ENCODE measurements at regions not wholly inside any gene's neighbourhood (a gene's known extent, or its start where the extent isn't known, plus 50 kb on each side); places are given as distances from the start of the nearest gene placed in this dataset.

DNA sequence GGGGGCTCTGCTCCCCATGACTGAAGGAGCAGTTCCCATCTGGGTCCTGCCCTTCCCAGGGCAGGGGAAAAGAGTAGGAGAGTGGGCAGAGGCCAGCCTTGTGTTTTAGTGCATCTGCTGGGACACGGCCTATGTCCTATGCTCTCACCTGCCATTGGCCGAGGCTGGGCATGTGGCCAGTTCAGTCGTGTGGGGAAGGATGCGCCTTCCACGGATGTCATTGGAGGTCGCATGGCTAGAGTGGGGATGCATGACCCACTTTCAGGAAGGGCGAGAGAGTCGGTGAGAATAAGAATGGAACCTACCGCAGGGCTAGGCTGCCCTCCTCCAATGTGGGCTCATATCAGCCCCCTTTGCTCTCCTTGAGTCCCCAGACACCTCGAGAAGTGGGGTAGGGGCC, 70.9 kb upstream of the HAAO start:
- no peak for DNase-seq (ENCODE audit: low read depth in 1 of 2, low spot score in 1 of 2)

DNA sequence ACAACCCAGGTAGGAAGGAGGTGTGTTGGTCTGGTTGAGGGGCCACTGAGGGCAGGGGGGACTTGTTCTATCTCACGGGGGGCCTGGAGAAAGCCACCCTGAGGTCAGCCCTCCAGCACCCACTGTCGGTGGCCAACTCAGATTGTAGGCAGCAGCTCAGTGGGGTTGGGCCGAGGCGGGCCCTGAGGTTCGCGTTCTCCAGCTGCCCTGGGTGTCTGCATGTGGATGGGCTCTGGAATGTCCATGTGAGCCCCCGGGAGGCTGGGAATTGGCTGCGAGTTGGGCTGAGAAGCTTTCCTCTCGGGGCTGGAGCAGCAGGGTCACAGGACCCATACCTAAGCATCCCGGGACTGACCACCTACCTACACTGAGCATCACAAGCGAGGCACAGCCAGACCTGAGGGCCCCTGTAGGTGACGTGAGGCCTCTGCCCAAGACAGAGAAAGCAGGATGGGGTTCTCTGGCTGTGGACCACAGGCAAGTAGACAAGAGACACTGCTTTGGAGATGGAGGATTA, 70.3 kb upstream of the HAAO start:
- DNase-seq (ENCODE audit: low read depth in 1 of 2, low spot score in 1 of 2): no peak

DNA sequence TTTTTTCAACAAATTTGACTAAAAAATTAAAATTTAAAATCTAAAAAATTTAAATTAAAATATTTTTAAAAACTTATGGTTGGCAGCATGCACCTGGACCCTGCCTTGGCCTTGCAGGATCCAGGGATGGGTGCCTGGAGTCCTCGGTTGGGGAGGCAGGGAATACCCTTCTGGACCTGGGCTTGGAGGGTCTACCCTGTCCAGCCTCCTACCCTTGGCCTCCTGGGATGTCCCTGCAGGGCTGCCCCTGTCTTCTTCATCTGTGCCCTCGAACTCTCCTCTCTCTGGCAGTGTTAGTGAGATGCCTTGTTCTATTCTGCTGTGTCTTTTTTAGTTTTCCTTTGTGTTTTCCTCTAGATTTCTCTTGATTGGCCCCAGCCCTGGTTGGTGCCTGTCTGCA, 68.9 kb upstream of the HAAO start:
- no peak for DNase-seq (ENCODE audit: low read depth in 1 of 2, low spot score in 1 of 2)

DNA sequence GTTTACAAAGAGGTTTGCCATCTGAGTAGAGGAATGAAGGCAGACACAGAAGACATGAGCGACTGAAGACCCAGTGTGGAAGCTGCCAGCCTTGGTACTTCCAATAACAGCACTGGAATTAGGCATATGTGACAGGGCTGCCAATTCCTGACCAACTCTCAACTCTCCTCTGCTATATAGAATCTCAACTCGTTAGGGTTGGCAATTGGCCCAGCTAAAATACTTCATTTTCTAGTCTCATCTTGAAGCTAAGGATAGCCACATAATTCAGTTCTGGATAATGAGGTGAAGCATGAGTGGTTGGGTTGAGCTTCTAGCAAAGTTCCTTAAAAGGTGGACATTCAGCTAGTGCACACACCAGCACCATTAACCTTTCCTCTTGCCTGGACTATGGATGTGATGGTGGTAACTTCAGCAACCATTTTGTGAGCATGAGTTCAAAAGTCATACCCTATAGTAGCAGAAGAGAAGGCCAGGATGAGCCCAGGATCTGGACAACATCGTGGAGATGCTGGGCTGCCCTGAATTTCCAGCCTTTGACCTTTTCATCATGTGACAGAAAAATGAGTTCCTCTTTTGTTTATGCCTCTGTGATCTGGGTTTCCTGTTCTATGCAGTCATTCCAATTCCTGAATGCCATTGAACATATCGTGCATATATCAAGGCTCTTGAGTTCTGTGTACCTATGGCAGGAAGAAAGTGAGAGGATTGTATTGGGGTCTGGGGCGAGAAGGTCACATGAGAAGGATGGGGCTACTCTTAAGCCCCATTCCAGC, 68.1 kb upstream of the HAAO start:
- no peak for DNase-seq (ENCODE audit: low read depth in 1 of 2, low spot score in 1 of 2)

DNA sequence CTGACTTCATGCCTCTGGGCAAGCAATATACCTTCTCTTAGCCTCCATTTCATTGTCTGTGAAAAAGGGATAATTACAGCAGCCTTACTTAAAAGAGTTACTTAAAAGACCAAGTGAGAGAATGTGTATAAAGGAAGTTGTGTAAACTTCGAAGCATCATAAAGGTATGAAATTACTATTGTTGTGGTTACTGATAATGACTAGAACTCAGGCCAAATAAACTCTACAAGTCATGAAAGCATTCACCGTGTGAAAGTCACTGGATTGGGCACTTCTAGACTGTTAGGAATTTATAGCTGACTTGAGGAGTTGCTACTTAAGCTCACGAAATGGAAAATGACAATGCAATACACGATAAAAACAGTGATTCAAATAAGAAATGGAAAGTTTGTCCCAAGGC, 67.4 kb upstream of the HAAO start:
- DNase-seq (ENCODE audit: low read depth in 1 of 2, low spot score in 1 of 2): no peak

DNA sequence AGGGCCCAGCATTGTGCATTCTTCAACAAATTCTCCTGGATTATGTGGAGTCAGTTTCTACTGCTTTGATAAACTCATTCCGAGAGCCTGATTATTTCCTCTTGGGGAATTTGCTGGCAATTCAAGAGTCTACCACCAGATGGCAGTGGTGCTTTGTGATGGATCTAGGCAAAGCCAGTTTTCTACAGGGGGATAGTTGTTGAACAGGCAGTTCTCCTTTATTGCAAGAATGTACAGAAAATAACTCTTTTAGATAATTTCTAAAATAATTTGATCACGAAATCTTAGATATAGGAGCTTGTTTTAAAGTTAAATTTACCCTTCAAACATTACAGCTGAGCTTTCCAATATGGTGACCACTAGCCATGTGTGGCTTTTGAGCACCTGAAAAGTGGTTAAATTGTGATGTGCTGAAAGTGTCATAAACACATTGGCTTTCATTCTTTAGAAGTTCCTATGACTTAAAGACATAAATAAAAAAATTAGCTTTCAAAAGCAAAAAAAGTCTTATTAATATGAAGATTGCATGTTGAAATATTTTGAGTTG, 66.7 kb upstream of the HAAO start:
- DNase-seq (ENCODE audit: low read depth in 1 of 2, low spot score in 1 of 2): peak in 1 of 2 donors; percentile 6

DNA sequence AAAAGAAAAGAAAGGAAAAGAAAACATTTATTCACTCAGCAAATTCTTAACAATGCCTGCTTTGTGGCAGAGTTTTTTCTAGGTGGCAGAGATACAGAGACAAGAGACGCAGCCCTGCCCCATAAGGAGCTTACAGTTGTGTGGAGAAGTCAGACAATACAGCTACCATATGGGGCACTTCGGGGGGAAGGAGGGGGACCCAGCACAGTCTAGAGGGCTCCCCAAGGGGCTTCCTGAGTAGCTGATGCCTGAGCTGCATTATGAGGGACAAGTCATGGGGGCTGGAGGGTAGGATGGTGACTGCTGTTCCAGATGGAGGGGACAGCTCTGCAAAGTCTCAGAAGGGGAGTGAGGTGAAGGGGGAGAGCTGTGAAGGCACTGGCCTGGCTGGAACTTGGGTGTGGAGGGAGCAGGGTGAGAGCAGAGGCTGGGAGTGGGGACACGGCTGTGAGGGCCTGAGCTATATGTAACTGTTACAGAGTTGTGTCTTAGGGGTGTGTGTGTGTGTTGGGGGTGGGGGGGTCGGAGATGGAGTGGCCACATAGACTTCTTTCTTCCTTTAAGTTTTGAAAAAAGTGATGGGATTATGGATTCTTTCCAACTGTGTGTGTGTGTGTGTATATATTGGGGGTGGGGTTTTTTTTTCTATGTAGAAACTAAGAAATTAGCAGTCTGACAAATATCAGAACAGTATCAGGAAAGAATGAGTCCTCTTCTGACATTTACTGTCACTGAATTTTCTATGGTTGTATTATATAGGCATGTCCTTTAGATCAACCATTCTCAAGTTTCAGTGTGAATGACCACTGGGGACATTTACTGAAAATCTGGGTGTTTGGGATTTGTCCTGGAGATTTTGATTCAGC, 66.0 kb upstream of the HAAO start:
- DNase-seq (ENCODE audit: low read depth in 1 of 2, low spot score in 1 of 2): no peak

DNA sequence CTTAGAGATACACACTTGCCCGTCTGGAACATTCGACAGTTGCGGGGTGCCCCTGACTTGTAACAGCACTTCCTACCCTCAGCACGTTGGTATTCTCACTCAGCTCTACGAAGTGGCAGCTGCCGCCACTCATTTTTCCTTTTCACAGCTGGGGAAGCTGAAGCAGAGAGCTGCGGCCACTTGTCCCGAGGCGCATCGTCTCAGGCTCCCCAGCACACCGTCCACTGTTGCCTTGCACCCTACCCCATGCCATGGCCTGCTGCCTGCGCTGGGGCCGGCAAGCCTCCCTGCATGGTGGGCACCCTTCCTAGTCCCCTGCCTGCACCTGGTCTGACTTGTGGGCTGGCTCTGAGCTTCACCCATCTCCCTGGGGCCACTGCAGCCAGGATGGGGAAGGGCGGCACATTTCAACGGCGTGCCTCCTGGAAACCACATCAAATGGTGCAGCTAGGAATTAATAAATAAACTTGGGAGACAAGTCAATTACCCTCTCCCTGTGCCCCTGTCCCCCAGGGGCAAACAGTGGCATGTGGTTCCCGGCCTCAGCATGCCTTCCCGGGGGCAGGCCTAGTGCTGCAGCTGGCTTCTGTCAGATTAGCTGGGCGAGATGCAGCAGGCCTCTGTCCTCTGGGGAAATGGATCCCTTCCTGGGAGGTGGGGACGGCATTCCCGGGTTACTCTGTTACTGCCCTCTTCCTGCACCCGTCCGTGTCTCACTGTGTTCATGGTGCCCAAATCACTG, 64.7 kb upstream of the HAAO start:
- no peak for DNase-seq (ENCODE audit: low read depth in 1 of 2, low spot score in 1 of 2)

DNA sequence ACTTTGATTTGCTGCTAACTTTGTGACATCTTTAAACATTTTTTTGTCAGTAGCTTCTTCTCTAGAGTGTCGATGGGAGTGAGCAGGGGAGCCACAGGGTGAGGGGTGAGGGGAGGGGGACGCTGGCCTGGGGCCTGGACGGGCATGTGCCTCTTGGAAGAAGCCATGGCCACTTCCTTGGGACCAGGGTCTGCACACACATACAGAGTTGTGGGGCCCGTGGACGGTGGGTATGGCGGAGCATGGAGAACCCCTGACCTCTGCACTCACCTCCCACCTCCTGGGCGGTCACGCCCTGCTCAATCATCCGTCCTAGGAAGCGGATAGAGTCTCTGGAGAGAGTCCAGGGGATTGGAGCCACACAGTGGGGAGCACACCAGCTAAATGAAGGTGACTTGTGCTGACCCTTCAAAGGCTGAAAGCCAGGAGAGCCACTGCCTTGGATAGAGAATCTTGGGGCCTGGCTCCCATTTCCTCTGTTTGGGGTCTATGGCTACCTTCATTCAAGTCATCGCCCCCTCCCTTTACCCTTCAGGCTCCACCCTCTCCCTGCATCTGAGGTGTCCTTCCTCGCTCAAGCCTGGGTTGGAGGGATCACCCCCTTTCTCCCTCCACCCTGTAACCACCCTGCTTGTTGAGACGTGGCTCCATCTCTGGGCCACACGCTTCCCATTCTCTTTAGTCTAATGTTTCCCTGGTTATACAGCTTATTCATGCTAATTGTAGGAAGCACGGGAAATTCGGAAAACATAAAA, 63.9 kb upstream of the HAAO start:
- DNase-seq (ENCODE audit: low read depth in 1 of 2, low spot score in 1 of 2): no peak

DNA sequence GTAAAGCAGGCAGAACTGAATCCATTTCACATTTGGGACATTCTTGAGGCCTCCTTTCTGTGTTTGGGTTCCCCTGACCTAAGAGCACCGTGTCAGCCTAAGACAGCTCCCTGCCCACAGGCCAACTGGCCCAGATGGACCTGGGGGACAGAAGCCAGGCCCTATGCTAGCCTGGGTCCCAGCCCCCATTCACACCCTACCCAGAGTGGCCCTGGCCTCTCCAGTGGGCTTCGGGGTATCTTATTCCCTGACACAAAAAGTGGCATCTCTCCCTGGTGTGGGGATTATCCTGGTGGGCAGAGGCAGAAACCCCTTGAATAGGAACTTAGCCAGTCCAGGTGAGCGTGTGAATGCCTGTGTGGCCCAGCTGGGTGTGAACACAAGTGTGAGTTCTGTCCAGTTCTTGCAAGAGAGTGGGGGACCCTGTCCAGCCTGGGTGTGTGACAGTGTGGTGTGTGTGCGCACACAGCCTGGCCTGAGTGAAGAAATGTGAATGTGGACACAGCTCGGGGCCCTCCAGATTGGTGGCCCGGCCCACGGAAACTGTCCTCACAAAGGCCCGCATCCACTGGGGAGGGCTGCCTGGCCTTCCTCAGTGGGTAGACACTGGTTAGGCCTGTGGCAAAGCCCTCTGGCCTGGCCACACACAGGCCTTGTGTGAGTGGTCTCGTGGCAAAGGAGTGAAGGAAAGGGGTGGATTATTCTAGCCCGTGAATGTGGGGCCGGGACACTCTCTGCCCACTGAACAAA, 63.0 kb upstream of the HAAO start:
- DNase-seq (ENCODE audit: low read depth in 1 of 2, low spot score in 1 of 2): no peak

DNA sequence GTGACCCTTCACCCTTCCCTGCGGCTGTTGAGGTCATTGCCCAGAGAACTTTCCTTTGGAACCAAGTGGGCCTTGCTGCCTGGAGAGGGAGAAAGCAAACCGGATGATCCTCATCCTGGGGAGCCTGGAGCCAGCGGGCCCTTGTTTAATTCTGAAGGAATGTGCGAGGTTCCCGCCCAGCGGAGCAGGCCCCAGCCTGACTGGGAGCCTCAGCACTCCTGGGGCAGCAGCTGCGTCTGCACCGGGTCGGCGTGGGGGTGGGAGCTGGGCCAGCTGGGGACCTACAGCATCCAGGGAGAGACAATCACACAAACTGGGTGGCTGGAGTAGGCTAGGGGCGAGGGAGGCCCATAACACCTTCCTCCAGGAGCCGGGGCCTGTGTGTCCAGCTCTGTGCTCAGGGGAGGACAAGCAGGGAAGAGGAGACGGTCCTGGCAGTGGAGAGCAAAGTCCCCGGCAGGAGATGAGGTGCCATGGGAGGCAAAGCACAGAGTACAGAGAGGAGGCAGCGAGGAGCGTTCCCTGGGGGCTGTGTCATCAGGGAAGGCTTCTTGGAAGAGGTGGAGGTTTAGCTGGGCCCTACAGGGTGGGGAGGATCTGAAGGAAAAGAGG, 61.9 kb upstream of the HAAO start:
- DNase-seq (ENCODE audit: low read depth in 1 of 2, low spot score in 1 of 2): no peak

DNA sequence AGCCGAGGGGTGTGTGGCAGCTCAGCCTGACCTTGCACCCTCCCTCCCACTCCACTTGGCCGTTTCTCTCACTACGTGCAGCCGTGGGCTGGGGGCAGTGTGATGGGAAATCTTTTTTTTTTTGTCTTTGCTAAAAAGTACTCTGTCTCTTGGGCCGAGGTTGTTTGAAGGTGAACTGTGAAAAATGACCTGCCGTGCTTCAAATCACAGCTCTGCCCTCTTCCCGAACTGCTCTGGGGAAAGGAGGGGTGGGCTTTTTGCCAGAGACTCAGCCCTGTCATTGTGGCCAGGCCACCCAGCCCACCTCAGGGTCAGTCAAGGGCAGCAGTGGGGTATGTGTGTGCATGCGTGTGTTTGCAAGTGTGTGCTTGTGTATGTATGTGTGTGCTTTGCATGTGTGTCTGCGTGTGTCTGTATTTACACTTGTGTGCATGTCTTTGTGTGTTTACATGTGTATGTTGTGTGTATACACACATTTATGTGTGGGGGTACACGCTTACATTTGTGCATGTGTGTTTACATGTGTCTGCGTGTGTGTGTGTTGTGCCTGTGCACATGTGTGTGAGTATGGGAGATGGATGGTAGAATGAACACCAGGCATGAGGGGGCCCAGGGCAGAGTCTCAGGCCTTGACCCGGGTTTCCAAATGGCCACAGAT, 61.3 kb upstream of the HAAO start:
- no peak for DNase-seq (ENCODE audit: low read depth in 1 of 2, low spot score in 1 of 2)

DNA sequence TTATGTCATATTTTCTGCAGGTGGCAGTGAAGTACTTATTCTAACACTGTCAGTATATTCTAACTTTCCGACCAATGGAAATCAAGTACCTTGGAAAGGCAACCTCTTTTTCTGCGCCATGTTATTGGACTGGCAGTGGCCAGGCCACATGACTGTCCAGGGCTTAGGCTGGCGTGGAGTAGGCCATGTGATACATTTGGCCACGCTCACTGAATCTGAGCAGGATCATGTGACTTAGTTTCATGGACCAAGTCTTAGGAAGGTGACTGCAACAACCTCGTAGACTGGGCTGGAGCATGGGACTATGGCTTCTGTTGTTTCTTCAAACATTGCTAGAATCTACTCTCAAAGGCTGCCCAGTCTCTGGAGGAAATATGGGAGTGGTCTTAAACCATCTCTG, 60.4 kb upstream of the HAAO start:
- no peak for DNase-seq (ENCODE audit: low read depth in 1 of 2, low spot score in 1 of 2)

DNA sequence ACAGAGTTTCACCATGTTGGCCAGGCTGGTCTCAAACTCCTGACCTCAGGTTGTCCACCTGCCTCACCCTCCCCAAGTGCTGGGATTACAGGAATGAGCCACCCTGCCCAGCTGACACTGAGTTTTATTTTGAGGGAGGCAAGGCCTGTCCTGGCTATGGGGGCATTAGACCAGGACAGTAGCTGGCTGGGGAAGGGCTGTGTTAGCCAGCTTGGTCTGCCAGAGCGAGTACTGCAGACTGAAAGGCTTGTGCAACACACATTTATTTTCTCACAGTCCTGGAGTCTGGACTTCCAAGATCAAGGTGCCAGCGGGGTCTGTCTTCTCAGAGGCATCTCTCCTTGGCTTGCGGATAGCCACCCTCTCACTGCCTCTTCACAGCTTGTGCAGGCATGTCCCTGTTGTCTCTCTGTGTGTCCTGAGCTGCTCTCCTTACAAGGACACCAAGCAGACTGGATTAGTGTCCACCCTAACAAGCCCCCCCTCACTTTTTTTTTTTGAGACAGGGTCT, 59.4 kb upstream of the HAAO start:
- DNase-seq (ENCODE audit: low read depth in 1 of 2, low spot score in 1 of 2): no peak

DNA sequence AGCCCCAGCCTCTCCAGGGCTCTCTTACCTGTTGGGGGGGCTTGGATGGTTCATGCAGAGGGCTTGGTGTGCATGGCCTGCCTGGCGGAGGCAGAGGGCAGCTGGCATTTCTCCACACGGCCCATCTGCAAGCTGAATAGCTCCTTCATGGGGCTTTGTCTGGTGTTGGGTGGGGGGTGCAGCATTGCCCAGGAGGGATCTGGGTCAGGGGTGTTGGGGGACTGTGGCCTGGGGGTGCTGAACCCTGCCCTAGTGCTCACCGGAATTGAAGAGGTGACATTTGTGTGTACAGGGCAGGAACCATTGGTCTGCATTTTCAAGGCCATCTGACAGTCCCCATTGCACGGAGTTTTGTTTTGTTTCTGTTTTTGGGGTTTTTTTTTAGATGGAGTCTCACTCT, 58.8 kb upstream of the HAAO start:
- no peak for DNase-seq (ENCODE audit: low read depth in 1 of 2, low spot score in 1 of 2)

DNA sequence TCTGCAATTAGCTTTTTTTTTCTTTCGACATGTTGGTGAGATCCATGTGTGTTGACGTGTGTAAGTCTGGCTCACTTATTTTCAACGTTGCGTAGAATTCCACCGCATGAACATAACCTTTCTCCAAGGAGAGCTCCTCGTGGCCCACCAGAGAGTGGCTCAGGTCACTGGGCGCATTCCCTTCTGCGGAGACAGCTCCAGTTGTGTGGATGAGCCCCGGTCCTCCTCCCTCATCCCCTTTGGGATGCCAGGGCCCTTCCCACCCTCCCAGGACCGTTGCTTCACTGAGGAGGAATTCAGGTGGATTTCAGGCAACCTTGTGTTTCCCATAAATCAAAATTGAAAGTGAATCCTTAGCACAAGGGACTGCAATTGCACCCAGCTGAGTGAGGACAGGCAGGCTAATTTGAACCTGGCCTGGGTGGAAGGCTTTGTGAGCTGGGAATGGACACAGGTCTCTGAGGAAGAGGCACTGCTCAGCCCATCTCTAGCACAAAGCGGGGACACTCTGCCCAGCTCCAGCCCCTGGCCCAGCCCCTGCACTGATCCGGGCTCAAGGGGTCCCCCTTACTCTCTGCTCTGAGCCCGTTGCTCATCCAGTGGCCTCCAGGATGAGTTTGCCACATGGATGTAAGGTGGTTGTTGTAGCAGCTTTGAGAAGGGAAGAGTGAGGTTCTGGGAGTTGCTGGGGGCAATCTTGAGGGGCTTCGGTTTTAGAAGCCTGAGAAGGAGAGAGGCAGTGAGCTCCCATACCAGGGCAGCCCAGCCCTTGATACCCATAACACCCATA, 57.8 kb upstream of the HAAO start:
- DNase-seq (ENCODE audit: low read depth in 1 of 2, low spot score in 1 of 2): no peak

DNA sequence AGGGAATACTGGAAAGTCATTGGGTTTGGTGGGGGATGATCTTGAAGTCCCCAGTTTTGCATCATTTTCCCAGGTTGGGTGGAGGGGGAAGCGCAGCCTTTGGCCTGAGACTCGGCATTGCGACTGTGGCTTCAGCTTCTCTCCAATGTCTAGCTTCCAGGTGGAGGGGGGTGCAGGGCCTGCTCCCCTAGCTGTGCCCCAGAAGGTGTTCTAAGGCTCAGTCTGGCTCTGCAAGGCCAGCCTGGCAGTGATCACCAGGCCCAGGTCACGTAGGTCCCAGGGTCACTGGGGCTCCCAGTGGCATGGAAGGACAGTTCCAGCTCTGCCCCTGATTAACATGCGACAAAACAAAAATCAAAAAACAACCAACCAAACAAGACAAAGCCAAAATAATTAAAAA, 56.9 kb upstream of the HAAO start:
- DNase-seq (ENCODE audit: low read depth in 1 of 2, low spot score in 1 of 2): no peak

DNA sequence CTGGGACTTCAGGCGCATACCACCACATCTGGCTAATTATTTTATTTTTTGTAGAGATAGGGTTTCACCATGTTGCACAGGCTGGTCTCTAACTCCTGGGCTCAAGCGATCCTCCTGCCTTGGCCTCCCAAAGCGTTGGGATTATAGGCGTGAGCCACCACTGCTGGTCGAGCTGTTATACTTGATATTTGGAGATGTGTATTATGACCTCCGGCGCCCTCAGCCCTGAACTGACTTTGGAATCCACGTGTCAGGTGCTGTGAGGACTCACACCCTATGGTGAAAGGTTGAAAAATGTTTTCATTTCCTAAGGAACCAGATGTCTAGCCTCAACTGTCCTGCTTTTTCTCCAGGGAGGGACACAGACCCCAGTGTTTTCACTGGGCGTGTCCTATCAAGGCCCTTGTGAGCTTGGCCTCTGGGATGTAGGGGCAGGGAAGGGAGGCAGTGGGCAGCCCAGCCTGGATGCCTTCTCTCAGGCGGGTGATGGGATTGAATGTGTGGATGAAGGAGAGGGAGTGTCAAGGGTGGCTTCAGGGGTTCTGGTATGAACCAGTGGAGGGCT, 56.4 kb upstream of the HAAO start:
- DNase-seq (ENCODE audit: low read depth in 1 of 2, low spot score in 1 of 2): no peak
